Gastroesophageal sphincter (tissue), 3 donors: ENCODE measurements at regions not wholly inside any gene's neighbourhood (a gene's known extent, or its start where the extent isn't known, plus 50 kb on each side); places are given as distances from the start of the nearest gene placed in this dataset.

Experiments used
- EP300 ChIP-seq: sonication (generic); formaldehyde crosslinking; IDR thresholded peaks from one replicate; pipeline ENCODE4 v1.6.1; 2017; ENCODE audit warnings: antibody characterized with exemption, mild to moderate bottlenecking
- POLR2A ChIP-seq, 2 donors: fragments of 450-650 bp; IDR thresholded peaks; one replicate each; pipeline ENCODE4 v1.6.1; 2017; ENCODE audit warnings: antibody characterized with exemption in 2 of 2, mild to moderate bottlenecking in 2 of 2, moderate library complexity in 1 of 2
- TF ChIP-seq, protein P1 (sequence below), 4 experiments: fragments of 200-600 bp in 2 of 4; fragments of 450-650 bp in 2 of 4; sonication (generic) in 1 of 4; IDR thresholded peaks; one replicate each; pipeline ENCODE4 v1.5.1; 2017 to 2019; ENCODE audit warnings: antibody characterized with exemption in 4 of 4, mild to moderate bottlenecking in 2 of 4, moderate library complexity in 2 of 4

GRCh38 chr20:60168963-60169362 is 210.7 kb downstream of the CDH26 start:
- TF ChIP-seq, protein P1, sequence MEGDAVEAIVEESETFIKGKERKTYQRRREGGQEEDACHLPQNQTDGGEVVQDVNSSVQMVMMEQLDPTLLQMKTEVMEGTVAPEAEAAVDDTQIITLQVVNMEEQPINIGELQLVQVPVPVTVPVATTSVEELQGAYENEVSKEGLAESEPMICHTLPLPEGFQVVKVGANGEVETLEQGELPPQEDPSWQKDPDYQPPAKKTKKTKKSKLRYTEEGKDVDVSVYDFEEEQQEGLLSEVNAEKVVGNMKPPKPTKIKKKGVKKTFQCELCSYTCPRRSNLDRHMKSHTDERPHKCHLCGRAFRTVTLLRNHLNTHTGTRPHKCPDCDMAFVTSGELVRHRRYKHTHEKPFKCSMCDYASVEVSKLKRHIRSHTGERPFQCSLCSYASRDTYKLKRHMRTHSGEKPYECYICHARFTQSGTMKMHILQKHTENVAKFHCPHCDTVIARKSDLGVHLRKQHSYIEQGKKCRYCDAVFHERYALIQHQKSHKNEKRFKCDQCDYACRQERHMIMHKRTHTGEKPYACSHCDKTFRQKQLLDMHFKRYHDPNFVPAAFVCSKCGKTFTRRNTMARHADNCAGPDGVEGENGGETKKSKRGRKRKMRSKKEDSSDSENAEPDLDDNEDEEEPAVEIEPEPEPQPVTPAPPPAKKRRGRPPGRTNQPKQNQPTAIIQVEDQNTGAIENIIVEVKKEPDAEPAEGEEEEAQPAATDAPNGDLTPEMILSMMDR (IDR thresholded peaks at IDR 0.05), result no peak
- TF ChIP-seq POLR2A (IDR thresholded peaks at IDR 0.05) (no peak), EP300 (no peak)
